ENCODE measurements at regions not wholly inside any gene's neighbourhood (a gene's known extent, or its start where the extent isn't known, plus 50 kb on each side); places are given as distances from the start of the nearest gene placed in this dataset.

- Histone ChIP-seq H3K27ac (ENCODE audit: low read depth) (no peak overlapping the region), H4K20me1 (replicated peaks; ENCODE audit: insufficient read depth) (no peaks in the 10 kb centered on the region), H3K4me2 (no peak overlapping the region), H3F3A (replicated peaks; ENCODE audit: low read depth) (no peaks in the 10 kb centered on the region), H3K36me3 (ENCODE audit: insufficient read depth) (peaks cover 2% of the 10 kb centered on the region; the same call in 1 of the 2 replicates), H3K27me3 (ENCODE audit: insufficient read depth) (no peaks in the 10 kb centered on the region), H3K4me3 (no peak overlapping the region), H2AFZ (peak overlapping the region; percentile 40; the same call in 1 of the 2 replicates), H3K79me2 (replicated peaks; ENCODE audit: insufficient read depth) (no peaks in the 10 kb centered on the region), H3K9me2 (ENCODE audit: insufficient read depth) (peaks cover 7% of the 10 kb centered on the region; the same call in 1 of the 2 replicates), H3K4me1 (ENCODE audit: insufficient read depth) (peaks cover 20% of the 10 kb centered on the region; the same call in 1 of the 2 replicates)
- Mint-ChIP-seq H3K36me3 (ENCODE audit: low read depth) (peaks cover 19% of the 10 kb centered on the region; the same call in 2 of the 3 replicates), H3K27ac (no peak overlapping the region), H3K27me3 (ENCODE audit: insufficient read depth, low read depth, poor library complexity) (no peaks in the 10 kb centered on the region), H3K4me1 (peaks cover 15% of the 10 kb centered on the region; the same call in 2 of the 3 replicates), H3K4me3 (no peak overlapping the region), H3K9me3 (peaks cover 20% of the 10 kb centered on the region)
- DNase-seq (ENCODE audit: low spot score), result no peak
- TF ChIP-seq POLR2AphosphoS5 (IDR thresholded peaks at IDR 0.05; ENCODE audit: low read depth) (no peak), ZNF114 (CRISPR knock-in tag; IDR thresholded peaks at IDR 0.05) (no peak), STAT1 (IDR thresholded peaks at IDR 0.05; ENCODE audit: unreplicated experiment) (no peak), JUNB (IDR thresholded peaks at IDR 0.05; ENCODE audit: unreplicated experiment) (no peak), ETS1 (IDR thresholded peaks at IDR 0.05) (no peak), ZNF331 (CRISPR knock-in tag; IDR thresholded peaks at IDR 0.05; ENCODE audit: low read depth) (no peak), EZH2phosphoT487 (IDR thresholded peaks at IDR 0.05; ENCODE audit: unreplicated experiment) (no peak), EZH2 (IDR thresholded peaks at IDR 0.05; ENCODE audit: low read depth, unreplicated experiment) (no peak), NANOG (IDR thresholded peaks at IDR 0.05; ENCODE audit: borderline replicate concordance) (no peak), CTCF (conservative IDR thresholded peaks at IDR 0.05; ENCODE audit: low read depth in 2 of 2) (no peak), CREB1 (CRISPR knock-in tag; IDR thresholded peaks at IDR 0.05; ENCODE audit: low read depth) (no peak)
- TF ChIP-seq, protein P1, sequence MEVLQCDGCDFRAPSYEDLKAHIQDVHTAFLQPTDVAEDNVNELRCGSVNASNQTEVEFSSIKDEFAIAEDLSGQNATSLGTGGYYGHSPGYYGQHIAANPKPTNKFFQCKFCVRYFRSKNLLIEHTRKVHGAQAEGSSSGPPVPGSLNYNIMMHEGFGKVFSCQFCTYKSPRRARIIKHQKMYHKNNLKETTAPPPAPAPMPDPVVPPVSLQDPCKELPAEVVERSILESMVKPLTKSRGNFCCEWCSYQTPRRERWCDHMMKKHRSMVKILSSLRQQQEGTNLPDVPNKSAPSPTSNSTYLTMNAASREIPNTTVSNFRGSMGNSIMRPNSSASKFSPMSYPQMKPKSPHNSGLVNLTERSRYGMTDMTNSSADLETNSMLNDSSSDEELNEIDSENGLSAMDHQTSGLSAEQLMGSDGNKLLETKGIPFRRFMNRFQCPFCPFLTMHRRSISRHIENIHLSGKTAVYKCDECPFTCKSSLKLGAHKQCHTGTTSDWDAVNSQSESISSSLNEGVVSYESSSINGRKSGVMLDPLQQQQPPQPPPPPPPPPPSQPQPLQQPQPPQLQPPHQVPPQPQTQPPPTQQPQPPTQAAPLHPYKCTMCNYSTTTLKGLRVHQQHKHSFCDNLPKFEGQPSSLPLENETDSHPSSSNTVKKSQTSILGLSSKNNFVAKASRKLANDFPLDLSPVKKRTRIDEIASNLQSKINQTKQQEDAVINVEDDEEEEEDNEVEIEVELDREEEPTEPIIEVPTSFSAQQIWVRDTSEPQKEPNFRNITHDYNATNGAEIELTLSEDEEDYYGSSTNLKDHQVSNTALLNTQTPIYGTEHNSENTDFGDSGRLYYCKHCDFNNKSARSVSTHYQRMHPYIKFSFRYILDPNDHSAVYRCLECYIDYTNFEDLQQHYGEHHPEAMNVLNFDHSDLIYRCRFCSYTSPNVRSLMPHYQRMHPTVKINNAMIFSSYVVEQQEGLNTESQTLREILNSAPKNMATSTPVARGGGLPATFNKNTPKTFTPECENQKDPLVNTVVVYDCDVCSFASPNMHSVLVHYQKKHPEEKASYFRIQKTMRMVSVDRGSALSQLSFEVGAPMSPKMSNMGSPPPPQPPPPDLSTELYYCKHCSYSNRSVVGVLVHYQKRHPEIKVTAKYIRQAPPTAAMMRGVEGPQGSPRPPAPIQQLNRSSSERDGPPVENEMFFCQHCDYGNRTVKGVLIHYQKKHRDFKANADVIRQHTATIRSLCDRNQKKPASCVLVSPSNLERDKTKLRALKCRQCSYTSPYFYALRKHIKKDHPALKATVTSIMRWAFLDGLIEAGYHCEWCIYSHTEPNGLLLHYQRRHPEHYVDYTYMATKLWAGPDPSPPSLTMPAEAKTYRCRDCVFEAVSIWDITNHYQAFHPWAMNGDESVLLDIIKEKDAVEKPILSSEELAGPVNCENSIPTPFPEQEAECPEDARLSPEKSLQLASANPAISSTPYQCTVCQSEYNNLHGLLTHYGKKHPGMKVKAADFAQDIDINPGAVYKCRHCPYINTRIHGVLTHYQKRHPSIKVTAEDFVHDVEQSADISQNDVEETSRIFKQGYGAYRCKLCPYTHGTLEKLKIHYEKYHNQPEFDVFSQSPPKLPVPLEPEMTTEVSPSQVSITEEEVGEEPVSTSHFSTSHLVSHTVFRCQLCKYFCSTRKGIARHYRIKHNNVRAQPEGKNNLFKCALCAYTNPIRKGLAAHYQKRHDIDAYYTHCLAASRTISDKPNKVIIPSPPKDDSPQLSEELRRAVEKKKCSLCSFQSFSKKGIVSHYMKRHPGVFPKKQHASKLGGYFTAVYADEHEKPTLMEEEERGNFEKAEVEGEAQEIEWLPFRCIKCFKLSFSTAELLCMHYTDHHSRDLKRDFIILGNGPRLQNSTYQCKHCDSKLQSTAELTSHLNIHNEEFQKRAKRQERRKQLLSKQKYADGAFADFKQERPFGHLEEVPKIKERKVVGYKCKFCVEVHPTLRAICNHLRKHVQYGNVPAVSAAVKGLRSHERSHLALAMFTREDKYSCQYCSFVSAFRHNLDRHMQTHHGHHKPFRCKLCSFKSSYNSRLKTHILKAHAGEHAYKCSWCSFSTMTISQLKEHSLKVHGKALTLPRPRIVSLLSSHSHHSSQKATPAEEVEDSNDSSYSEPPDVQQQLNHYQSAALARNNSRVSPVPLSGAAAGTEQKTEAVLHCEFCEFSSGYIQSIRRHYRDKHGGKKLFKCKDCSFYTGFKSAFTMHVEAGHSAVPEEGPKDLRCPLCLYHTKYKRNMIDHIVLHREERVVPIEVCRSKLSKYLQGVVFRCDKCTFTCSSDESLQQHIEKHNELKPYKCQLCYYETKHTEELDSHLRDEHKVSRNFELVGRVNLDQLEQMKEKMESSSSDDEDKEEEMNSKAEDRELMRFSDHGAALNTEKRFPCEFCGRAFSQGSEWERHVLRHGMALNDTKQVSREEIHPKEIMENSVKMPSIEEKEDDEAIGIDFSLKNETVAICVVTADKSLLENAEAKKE (CRISPR knock-in tag; IDR thresholded peaks at IDR 0.05), result no peak
- TF ChIP-seq, protein P2, sequence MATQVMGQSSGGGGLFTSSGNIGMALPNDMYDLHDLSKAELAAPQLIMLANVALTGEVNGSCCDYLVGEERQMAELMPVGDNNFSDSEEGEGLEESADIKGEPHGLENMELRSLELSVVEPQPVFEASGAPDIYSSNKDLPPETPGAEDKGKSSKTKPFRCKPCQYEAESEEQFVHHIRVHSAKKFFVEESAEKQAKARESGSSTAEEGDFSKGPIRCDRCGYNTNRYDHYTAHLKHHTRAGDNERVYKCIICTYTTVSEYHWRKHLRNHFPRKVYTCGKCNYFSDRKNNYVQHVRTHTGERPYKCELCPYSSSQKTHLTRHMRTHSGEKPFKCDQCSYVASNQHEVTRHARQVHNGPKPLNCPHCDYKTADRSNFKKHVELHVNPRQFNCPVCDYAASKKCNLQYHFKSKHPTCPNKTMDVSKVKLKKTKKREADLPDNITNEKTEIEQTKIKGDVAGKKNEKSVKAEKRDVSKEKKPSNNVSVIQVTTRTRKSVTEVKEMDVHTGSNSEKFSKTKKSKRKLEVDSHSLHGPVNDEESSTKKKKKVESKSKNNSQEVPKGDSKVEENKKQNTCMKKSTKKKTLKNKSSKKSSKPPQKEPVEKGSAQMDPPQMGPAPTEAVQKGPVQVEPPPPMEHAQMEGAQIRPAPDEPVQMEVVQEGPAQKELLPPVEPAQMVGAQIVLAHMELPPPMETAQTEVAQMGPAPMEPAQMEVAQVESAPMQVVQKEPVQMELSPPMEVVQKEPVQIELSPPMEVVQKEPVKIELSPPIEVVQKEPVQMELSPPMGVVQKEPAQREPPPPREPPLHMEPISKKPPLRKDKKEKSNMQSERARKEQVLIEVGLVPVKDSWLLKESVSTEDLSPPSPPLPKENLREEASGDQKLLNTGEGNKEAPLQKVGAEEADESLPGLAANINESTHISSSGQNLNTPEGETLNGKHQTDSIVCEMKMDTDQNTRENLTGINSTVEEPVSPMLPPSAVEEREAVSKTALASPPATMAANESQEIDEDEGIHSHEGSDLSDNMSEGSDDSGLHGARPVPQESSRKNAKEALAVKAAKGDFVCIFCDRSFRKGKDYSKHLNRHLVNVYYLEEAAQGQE (IDR thresholded peaks at IDR 0.05; ENCODE audit: unreplicated experiment), result no peak
- ATAC-seq, result no peak
These were observed 236.1 kb downstream of the BMP2 start for GRCh38 chr20:7003598-7003997.

Measured in GM23338 (cell line).